GM12872 (cell line): ENCODE measurements at regions not wholly inside any gene's neighbourhood (a gene's known extent, or its start where the extent isn't known, plus 50 kb on each side); places are given as distances from the start of the nearest gene placed in this dataset.

Experiments used
- TF ChIP-seq, protein P1 (sequence below): IDR thresholded peaks from 3 replicates; pipeline ENCODE4 v1.5.1; 2011; ENCODE audit warnings: low read depth, mild to moderate bottlenecking, low read length, moderate library complexity; ENCODE audit not compliant: insufficient read depth

GRCh38 chr15:67914537-67915460, 75.0 kb upstream of the RNU6-1 start:
- TF ChIP-seq, protein P1, sequence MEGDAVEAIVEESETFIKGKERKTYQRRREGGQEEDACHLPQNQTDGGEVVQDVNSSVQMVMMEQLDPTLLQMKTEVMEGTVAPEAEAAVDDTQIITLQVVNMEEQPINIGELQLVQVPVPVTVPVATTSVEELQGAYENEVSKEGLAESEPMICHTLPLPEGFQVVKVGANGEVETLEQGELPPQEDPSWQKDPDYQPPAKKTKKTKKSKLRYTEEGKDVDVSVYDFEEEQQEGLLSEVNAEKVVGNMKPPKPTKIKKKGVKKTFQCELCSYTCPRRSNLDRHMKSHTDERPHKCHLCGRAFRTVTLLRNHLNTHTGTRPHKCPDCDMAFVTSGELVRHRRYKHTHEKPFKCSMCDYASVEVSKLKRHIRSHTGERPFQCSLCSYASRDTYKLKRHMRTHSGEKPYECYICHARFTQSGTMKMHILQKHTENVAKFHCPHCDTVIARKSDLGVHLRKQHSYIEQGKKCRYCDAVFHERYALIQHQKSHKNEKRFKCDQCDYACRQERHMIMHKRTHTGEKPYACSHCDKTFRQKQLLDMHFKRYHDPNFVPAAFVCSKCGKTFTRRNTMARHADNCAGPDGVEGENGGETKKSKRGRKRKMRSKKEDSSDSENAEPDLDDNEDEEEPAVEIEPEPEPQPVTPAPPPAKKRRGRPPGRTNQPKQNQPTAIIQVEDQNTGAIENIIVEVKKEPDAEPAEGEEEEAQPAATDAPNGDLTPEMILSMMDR: no peak

DNA sequence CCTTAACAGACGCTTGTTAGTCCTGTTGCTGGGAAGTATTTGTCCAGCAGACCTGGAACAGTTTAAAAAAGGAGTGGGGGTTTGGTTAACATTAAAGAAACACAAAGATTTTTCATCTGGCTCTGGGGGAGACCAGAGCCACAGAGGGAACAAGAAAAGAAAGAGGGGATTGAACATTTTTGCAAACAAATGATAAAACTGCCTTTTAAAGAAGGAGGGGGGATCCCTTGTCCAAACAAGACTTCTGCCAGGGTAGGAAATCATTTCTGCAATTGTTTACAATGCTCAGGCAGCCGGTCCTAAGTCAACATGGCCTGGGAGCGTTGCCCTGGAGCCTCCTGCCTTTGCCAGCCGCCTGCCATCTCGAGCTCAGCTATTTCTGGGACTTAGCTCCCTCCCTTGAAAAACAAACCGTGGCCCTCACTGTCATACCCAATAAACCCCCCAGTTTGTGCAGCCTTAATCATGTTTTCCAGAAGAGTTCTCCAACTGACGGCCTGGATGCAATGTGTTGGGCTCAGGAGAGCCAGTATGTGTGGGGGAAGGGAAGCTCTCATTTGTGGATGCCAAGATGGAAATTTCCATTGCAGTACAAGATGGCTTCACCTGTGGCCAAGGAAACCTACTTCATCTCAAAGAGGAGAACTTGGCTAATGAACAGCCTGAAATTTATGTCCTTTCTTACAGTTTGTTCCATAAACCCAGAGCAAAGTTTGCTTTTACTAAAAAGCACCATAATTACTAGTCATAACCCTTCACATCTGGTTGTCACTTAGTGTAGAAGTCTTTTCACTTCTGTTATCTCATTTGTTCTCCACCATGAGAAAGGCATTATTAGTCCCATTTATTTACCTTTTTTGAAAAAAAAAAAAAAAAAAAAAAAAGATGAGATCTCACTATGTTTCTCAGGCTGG, 75.9 kb upstream of the RNU6-1 start:
- TF ChIP-seq, protein P1: no peak

GRCh38 chr15:67916565-67916964, 76.7 kb upstream of the RNU6-1 start:
- TF ChIP-seq, protein P1: no peak

GRCh38 chr15:67917037-67917436, 77.2 kb upstream of the RNU6-1 start:
- TF ChIP-seq, protein P1: no peak

GRCh38 chr15:67917636-67918035, 77.8 kb upstream of the RNU6-1 start:
- TF ChIP-seq, protein P1: no peak

GRCh38 chr15:67918205-67918861, 78.5 kb upstream of the RNU6-1 start:
- TF ChIP-seq, protein P1: no peak

DNA sequence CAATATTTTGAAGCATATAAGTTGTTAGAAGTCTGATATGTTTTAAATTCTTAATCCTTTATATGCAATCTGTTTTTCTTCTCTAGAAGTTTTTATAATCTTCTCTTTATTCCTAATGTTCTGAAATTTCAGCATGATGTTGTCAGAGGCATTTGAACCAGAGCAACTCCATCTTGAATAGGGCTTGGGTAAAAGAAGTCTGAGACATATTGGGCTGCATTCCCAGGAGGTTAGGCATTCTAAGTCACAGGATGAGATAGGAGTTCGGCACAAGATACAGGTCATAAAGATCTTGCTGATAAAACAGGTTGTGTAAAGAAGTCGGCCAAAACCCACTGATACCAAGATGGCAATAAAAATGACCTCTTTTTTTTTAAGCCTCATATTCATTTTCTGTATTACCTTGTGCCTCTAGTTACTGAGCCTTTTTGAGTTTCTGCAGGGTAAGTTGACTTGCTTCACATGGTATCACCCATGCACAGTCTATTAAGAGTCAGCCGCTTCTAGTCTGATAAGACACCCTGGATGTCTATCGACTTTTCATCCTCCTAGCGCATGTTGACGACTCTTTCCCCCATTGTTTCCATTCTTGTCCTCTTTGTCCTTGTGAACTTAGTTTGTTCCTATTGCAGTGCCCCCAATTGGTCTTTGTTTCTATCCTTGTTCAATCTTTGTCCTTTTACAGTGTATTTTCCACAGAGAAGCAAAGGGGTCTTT, 80.8 kb upstream of the RNU6-1 start:
- TF ChIP-seq, protein P1: no peak
